Middle frontal gyrus (tissue), 1 donor: ENCODE measurements at regions not wholly inside any gene's neighbourhood (a gene's known extent, or its start where the extent isn't known, plus 50 kb on each side); places are given as distances from the start of the nearest gene placed in this dataset.

Source experiments
- DNase-seq: peaks from one replicate; pipeline ENCODE4 v3.0.0-alpha.2; 2015; ENCODE audit warnings: low spot score; ENCODE audit errors: extremely low spot score

DNA sequence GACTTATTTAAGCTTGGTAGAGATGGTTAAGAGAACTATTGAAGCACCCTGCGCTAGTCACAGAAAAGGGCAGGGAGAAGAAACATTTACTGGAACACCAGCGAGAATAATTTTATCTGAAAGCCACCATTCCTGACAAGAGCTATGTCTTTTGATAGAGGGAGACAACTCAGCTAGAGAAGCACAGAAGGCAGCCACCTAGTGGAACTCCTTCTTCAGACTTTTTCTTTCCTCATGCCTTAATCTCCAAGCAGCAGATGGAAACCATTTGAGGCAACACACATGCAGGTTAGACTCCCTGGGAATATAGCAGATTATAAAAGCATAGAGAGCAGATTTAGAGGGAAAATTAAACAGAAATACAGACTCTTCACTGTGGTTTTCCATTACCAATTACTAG lies 813.4 kb downstream of the SLITRK6 start:
- no peak for DNase-seq

- DNase-seq = no peak
These were observed 815.9 kb downstream of the SLITRK6 start for GRCh38 chr13:84983321-84983720.

GRCh38 chr13:84980571-84980970 lies 818.6 kb downstream of the SLITRK6 start:
- no peak for DNase-seq

- no peak for DNase-seq
These were observed 820.4 kb downstream of the SLITRK6 start for GRCh38 chr13:84978851-84979250.

DNA sequence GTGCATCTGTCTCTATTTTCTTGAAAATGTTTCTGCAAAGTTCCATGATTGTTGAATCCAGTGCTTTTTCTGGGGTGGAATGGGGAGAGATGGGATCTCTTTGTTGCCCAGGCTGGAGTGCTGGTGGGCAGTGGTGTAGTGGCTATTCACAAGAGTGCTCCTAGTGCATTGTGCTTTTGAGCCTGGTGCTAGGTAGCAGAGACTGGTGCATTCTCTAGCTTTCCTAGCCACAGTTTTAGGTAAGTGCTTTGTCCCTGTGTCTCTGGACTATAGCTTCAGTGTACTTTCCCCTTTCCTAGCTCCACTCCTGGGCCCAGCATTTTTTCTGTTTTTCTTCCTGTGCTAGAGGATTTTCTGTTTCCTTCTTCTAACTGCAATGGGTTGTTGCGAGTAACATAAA lies 825.6 kb downstream of the SLITRK6 start:
- no peak for DNase-seq

DNA sequence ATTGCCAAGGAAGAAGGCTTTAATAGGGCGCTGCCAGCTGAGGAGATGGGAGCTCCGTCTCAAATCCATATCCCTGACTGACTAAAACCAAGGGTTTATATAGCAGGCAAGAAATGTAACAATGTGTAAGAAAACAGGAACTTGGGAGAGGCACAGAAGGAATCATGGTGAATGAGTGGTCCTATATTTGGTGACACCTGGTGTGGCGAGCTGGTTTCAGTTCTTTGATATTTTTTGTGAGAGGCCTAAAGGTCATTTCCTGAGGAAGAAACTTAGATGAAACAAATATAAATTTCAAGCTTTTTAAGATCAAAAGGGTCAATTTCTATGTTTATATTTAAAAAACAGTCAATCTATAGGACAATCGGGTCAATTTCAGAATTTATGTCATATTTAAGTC lies 826.3 kb downstream of the SLITRK6 start:
- no peak for DNase-seq

- DNase-seq = no peak
These were observed 836.4 kb downstream of the SLITRK6 start for GRCh38 chr13:84962849-84963248.

- DNase-seq = no peak
These were observed 837.0 kb downstream of the SLITRK6 start for GRCh38 chr13:84962141-84962750.

DNA sequence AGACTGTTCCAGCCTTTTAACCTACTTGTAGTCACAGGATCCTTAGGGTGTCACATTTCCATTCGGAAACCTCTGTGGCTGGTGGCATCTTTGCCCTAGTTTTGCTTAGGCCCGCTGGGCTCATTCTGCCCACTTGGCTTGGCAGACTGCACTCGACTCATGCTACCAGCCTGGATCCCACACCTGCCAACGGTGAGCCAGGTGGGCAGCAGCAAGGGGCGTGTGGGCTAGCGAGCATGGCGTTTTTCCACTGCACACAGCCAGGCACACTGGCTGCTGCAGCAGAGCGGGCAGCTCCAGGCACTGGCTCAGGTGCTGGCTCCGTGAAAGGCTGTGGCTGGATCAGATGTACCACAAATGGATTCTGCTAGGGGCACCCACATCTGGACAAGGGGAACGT lies 838.2 kb downstream of the SLITRK6 start:
- DNase-seq = no peak

GRCh38 chr13:84959818-84960217 lies 839.4 kb downstream of the SLITRK6 start:
- DNase-seq = no peak

DNA sequence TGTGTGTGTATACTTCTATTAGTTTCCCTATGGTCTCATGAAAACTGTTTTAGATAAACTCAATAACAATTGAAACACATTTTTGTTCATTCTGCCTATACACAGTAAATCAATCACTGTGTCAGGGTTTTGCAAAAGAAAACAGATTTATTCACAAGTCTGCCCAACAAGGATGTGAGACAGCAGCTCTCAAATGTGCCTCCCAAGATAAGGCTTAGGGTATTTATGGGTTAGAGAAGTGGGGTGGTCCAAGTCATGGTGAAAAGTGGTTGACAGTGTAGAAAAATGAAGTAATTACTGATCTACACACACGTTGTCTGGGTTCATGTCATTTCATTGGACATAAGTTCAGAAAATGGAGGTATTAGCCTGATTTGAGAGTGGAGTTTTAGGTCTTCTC lies 844.6 kb downstream of the SLITRK6 start:
- no peak for DNase-seq

DNA sequence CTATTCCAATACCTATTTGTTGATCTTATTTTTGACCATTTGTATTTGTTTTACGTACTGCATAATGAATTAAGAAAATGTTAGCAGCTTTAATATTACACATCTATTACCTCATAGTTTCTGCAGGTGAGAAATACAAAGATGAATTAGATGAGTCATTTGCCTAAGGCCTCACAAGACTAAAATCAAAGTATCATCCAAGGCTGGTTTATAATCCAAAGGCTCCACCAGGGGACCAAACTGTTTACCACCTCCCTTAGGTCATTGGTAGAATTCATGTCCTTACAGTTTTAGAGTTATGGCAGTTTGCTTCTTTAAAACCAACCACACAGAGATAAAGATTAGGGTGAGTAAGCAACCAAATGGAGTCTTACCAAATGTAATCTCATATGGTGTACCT lies 848.1 kb downstream of the SLITRK6 start:
- no peak for DNase-seq

GRCh38 chr13:84946192-84946591 lies 853.0 kb downstream of the SLITRK6 start:
- no peak for DNase-seq

DNA sequence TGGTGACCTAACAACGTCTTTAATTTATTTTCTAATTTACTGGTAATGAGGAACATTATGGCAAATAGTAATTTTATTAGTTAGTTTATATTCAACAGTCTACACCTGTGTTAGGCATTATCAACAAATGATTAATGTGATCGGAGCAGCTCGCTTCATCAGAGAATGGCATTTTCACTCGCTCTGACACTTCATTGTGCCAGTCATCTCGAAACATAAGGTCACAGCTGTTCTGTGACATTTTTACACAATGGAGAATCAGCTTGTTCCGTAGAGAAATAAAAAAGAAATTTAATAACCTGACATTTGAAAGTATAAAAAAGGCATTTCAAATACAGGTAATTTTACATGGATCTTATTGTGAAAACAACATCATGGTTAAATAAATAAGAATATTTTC lies 858.4 kb downstream of the SLITRK6 start:
- DNase-seq = no peak

DNA sequence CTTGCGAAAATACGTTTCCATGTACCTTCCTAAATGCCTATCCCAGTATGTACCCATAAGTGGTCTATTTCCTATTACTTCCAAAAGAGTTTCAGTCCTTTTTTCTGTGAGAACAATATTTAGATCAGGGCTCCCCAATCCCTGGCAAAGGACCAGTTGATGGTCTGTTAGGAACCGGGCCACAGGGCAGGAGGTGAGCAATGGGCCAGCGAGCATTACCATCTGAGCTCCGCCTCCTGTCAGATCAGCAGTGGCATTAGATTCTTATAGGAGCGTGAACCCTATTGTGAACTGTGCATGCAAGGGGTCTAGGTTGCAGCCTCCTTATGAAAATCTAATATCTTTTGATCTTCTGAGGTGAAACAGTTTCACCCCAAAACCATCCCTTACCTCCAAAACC lies 859.1 kb downstream of the SLITRK6 start:
- DNase-seq = no peak

- DNase-seq = no peak
These were observed 864.3 kb downstream of the SLITRK6 start for GRCh38 chr13:84934911-84935310.

DNA sequence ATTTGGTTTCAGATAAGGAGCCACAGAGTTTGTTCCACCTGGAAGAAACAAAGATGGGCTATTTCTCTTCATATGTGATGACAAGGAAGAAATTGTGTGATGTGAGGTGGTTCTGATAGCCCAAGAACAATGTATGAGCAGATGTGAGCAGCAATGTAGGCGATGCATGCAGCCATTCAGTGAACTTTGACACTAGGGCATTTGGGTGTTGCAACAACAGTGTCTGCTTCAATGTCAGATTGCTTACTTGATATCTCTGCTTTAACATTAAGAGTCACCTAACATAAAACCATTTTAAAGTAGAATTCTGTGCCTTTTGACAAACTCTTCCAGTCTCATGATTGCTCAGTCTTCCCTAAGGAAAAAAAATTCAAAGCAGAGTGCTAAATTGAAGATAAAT lies 865.4 kb downstream of the SLITRK6 start:
- no peak for DNase-seq

- DNase-seq = no peak
These were observed 868.0 kb downstream of the SLITRK6 start for GRCh38 chr13:84931264-84931663.

DNA sequence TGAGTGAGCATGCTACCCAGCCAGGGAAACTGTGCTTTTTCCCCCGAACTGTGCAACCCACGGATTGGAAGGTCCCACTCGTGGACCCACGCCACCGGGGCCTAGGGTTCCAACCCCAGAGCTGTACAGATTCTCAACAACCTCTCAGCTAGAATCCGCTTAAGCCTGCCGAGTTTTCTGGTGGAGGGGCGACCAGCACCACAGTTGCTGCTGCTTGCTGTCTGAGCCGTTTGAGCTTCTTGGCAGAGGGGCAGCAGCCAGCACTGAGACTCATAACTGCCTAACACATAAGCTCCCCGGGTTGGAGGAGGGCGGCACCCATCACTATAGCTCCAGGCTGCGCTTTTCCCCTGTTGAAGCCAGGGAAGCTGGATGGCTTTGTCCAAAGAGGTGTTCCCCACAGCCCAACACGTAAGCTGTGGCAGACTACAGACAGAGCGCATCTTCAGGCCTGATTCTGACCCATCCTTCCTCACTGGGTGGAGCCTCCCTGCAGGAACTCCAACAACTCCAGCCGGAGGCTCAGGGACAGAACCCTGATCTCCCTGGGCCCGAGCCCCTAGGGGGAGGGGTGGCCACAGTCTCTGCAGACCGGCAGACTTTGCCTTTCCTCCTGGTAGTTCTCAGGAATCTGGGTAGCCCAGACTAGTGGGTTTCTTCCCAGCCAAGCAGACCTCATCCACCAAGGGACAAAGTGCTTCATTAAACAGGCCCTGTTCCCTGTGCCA lies 871.6 kb downstream of the SLITRK6 start:
- DNase-seq = no peak

DNA sequence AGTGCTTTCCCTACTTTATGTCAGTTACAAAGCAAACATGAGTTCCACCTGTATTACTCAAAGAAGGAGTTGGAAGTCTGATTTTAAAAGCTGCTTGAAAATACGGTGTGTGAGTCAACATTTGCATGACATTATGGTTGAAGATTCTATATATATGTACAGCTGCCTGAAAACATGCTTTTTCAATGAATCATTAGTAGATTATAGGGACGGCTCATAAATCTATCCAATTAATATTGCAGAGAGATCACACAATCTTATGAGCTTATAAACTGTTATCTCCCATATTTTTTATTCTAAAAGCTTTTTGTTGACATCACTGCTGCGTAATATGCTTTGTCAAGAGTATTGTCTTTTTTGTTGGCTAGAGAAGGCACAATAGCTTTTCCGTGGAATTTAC lies 873.8 kb downstream of the SLITRK6 start:
- DNase-seq = no peak

- DNase-seq = no peak
These were observed 875.4 kb downstream of the SLITRK6 start for GRCh38 chr13:84923831-84924230.

DNA sequence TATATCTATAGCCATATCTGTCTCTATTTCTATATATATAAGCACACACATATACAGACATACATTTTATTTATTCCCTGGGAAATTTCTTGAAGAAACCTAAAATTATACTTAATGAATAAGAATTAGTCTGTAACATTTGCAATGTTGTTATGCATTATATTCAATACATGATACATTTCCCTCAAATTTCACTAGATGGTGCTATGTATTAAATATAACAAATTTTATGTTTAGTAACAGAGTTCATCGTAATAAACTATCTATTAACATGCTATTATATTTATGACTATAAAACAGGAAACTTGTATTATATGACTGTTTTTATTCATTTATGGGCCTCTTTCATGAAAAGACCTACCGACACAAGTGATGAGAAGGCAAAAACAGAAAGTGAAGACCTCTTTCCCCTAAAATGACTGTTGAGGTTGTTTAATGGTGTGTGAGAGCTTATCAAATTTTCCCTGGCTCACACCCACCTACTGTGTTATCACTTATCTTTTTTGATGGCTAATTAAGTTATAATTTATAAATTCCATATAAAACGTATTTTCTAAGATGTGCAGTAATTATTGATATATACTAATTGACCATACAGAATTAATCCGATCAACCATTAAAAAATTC lies 881.9 kb downstream of the SLITRK6 start:
- DNase-seq = peak; percentile 83

DNA sequence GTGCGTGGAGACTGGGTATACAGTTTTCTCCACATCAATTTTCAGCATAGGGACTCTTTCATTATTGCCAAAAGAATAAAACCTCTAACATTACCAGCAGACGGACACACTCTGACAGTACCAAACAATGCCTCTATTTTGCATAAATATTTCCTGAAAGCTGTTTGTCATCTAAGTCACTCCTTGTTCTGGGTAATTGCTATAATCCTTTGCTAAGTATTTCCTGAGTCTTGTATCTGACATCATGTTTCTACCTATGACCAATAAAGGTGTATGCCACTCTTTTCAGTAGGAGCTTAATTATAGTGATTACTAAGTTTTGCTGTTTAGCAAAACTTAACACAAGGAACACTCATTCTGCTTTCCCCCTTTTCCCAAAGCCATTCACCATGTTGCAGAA lies 886.5 kb downstream of the SLITRK6 start:
- no peak for DNase-seq
